Mononuclear cell (primary cell): ENCODE measurements at regions not wholly inside any gene's neighbourhood (a gene's known extent, or its start where the extent isn't known, plus 50 kb on each side); places are given as distances from the start of the nearest gene placed in this dataset.

ENCODE experiments used
- H3K27me3 ChIP-seq: 2 replicates; pipeline ENCODE4 v1.6.0; 2011; ENCODE audit warnings: low read length, control low read depth; ENCODE audit not compliant: insufficient read depth
- H3K4me1 ChIP-seq: 2 replicates; pipeline ENCODE4 v1.5.1; 2011; ENCODE audit warnings: mild to moderate bottlenecking, low read length, control low read depth; ENCODE audit not compliant: insufficient read depth
- H3K4me3 ChIP-seq: 2 replicates; pipeline ENCODE4 v1.5.1; 2011; ENCODE audit warnings: mild to moderate bottlenecking, low read length, moderate library complexity
- H3K9me3 ChIP-seq: 2 replicates; pipeline ENCODE4 v1.5.1; 2011; ENCODE audit warnings: low read depth, mild to moderate bottlenecking, control low read depth, low read length

- Histone ChIP-seq H3K27me3 (no peaks in the 10 kb centered on the region), H3K9me3 (no peaks in the 10 kb centered on the region), H3K4me1 (no peaks in the 10 kb centered on the region), H3K4me3 (no peak overlapping the region)
These were observed 91.2 kb upstream of the PRR16 start for GRCh38 chr5:120372899-120373298.

GRCh38 chr5:120375248-120375647, 88.9 kb upstream of the PRR16 start:
- Histone ChIP-seq H3K4me1 (no peaks in the 10 kb centered on the region), H3K4me3 (no peak overlapping the region), H3K27me3 (no peaks in the 10 kb centered on the region), H3K9me3 (no peaks in the 10 kb centered on the region)

DNA sequence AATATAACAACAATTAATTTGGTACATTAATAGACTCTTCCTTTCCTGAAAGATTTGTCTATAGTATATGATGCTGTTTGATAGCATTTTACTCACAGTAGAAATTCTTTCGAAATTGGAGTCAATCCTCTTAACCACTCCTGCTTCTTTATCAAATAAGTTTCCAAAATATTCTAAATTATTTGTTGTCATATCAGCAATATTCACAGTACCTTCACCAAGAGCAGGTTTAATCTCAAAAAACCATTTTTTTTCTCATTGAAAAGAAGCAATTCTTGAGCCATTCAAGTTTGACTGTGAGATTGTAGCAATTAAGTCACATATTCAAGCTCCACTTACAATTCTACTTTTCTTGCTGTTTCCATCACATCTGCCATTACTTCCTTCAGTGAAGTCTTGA, 83.5 kb upstream of the PRR16 start:
- no peaks in the 10 kb centered on the region for H3K4me1 ChIP-seq
- H3K27me3 ChIP-seq: no peaks in the 10 kb centered on the region
- H3K9me3 ChIP-seq: no peaks in the 10 kb centered on the region
- H3K4me3 ChIP-seq: no peak overlapping the region

GRCh38 chr5:120382833-120383232, 81.3 kb upstream of the PRR16 start:
- Histone ChIP-seq H3K27me3 (no peaks in the 10 kb centered on the region), H3K9me3 (no peaks in the 10 kb centered on the region), H3K4me3 (no peak overlapping the region), H3K4me1 (peaks cover 11% of the 10 kb centered on the region)

- H3K27me3 ChIP-seq: no peaks in the 10 kb centered on the region
- H3K4me3 ChIP-seq: no peak overlapping the region
- H3K4me1 ChIP-seq: peaks cover 24% of the 10 kb centered on the region
- H3K9me3 ChIP-seq: no peaks in the 10 kb centered on the region
These were observed 77.1 kb upstream of the PRR16 start for GRCh38 chr5:120386981-120387380.

DNA sequence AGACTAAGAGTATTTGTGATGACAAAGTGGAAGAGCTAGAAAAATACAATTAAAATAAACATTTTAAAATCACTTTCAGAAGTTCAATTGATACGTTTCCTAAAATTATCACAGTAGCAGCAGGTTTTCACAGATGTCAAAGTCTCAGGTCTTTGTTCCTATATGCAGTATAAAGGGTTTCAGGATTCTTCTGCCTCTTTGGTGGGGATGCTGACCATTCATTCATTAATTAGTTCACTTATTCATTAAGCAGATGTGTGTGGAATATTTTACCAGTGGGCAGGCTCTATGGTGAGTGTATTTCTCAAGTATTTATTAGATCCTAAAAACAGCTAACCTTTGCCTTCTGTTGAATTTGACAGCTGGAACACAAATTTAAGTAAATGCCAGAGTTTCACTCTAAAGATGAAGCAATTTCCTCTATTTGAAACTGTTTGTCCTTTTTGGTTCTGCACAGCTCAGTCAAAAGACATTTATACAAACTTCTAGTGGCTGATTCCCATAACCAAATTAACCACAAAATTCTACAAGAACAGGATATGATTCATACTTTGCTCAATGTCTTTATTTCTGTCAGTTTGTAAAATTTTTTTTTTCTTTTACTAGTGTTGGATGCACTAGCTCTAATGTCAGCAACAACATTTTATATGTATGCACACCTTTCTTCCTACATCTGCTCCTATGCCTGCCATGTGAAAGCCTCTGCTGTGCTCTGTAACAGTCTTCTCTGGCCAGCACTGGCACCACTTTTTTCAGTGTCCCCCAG, 75.9 kb upstream of the PRR16 start:
- H3K4me3 ChIP-seq: no peak overlapping the region

DNA sequence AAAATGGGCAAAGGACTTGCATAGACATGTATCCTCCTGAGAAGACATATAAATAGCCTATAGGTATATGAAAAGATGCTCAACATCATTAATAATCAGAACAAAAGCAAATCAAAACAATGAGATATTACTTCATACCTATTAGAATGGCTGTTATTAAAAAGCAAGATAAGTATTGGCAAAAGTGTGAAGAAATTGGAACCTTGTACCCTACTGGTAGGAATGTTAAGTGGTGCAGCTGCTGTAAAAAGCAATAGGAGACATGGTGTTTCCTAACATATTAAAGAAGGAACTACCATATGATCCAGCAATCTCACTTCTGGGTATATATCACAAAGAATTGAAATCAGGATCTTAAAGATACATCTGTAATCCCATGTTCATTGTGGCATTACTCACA, 69.8 kb upstream of the PRR16 start:
- no peak overlapping the region for H3K4me3 ChIP-seq
- H3K27me3 ChIP-seq: no peaks in the 10 kb centered on the region
- H3K4me1 ChIP-seq: no peaks in the 10 kb centered on the region
- no peaks in the 10 kb centered on the region for H3K9me3 ChIP-seq

More for the DNA sequence above, 75.9 kb upstream of the PRR16 start:
- Histone ChIP-seq H3K4me1 (peaks cover 24% of the 10 kb centered on the region), H3K9me3 (no peaks in the 10 kb centered on the region), H3K27me3 (no peaks in the 10 kb centered on the region)

GRCh38 chr5:120396186-120396585, 67.9 kb upstream of the PRR16 start:
- H3K4me3 ChIP-seq: no peak overlapping the region
- no peaks in the 10 kb centered on the region for H3K27me3 ChIP-seq
- no peaks in the 10 kb centered on the region for H3K9me3 ChIP-seq
- no peaks in the 10 kb centered on the region for H3K4me1 ChIP-seq

GRCh38 chr5:120400356-120400755, 63.7 kb upstream of the PRR16 start:
- no peaks in the 10 kb centered on the region for H3K4me1 ChIP-seq
- H3K27me3 ChIP-seq: no peaks in the 10 kb centered on the region
- H3K4me3 ChIP-seq: no peak overlapping the region
- H3K9me3 ChIP-seq: no peaks in the 10 kb centered on the region

DNA sequence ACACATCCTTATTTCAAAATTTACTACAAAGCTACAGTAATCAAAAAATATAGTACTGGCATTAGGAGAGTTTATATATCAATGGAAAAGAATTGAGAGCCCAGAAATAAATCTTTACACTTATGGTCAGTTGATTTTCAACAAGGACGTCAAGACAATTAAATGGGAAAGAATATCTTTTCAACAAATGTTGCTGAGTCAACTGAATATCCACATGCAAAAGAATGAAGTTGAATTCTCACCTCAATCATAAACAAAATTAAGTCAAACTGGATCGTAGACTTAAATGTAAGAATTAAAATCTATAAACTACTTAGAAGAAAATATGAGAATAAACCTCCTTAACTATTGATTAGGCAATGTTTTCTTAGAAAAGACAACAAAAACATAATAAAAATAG, 61.5 kb upstream of the PRR16 start:
- Histone ChIP-seq H3K4me1 (no peaks in the 10 kb centered on the region), H3K27me3 (no peaks in the 10 kb centered on the region), H3K4me3 (no peak overlapping the region), H3K9me3 (no peaks in the 10 kb centered on the region)

GRCh38 chr5:120405286-120405864, 58.7 kb upstream of the PRR16 start:
- Histone ChIP-seq H3K27me3 (no peaks in the 10 kb centered on the region), H3K9me3 (no peaks in the 10 kb centered on the region), H3K4me1 (no peaks in the 10 kb centered on the region), H3K4me3 (no peak overlapping the region)

DNA sequence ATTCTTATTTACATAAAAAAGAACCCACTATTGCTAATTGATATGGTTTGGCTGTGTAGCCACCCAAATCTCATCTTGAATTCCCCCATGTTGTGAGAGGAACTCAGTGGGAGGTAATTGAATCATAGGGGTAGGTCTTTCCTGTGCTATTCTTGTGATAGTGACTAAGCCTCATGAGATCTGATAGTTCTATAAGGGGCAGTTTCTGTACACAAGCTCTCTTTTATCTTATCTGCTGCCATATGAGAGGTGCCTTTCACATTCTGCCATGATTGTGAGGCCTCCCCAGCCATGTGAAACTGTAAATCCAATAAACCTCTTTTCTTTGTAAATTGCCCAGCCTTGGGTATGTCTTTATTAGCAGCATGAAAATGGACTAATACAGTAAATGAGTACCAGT, 58.2 kb upstream of the PRR16 start:
- H3K4me1 ChIP-seq: no peaks in the 10 kb centered on the region
- no peaks in the 10 kb centered on the region for H3K9me3 ChIP-seq
- no peak overlapping the region for H3K4me3 ChIP-seq
- no peaks in the 10 kb centered on the region for H3K27me3 ChIP-seq

- H3K27me3 ChIP-seq: no peaks in the 10 kb centered on the region
- H3K4me1 ChIP-seq: no peaks in the 10 kb centered on the region
- no peaks in the 10 kb centered on the region for H3K9me3 ChIP-seq
- no peak overlapping the region for H3K4me3 ChIP-seq
These were observed 50.4 kb upstream of the PRR16 start for GRCh38 chr5:120413686-120414085.
